HepG2 (cell line): ENCODE measurements at regions not wholly inside any gene's neighbourhood (a gene's known extent, or its start where the extent isn't known, plus 50 kb on each side); places are given as distances from the start of the nearest gene placed in this dataset.

ENCODE experiments used
- HNF4A ChIP-seq: sonication (generic); formaldehyde crosslinking; IDR thresholded peaks from 2 replicates; pipeline ENCODE4 v1.4.0; 2020; ENCODE audit warnings: missing genetic modification reagents
- POLR2A ChIP-seq, 2 experiments: IDR thresholded peaks; 2 replicates each; pipeline ENCODE4 v1.6.1; 2011; ENCODE audit warnings: low read depth in 2 of 2, low read length in 2 of 2, mild to moderate bottlenecking in 1 of 2, moderate library complexity in 1 of 2; ENCODE audit not compliant: insufficient read depth in 1 of 2
- SRSF1 ChIP-seq: fragments of 200-400 bp; formaldehyde crosslinking; optimal IDR thresholded peaks from 2 replicates; pipeline ENCODE3; 2017; ENCODE audit warnings: mild to moderate bottlenecking, low read depth, low read length, moderate library complexity
- UBTF ChIP-seq: sonication (generic); formaldehyde crosslinking; IDR thresholded peaks from 2 replicates; pipeline ENCODE4 v1.4.0; 2020; ENCODE audit warnings: mild to moderate bottlenecking, missing genetic modification reagents
- TF ChIP-seq, protein P1 (sequence below): sonication (generic); formaldehyde crosslinking; IDR thresholded peaks from 2 replicates; pipeline ENCODE4 v1.5.0; 2020; ENCODE audit warnings: mild to moderate bottlenecking, missing genetic modification reagents, moderate library complexity
- TF ChIP-seq, protein P2 (sequence below): conservative IDR thresholded peaks from 2 replicates; pipeline ENCODE4 v1.6.1; 2018; ENCODE audit warnings: missing genetic modification reagents

GRCh38 chr2:175476374-175476773, 294.9 kb upstream of the ATP5MC3 start:
- TF ChIP-seq, protein P1, sequence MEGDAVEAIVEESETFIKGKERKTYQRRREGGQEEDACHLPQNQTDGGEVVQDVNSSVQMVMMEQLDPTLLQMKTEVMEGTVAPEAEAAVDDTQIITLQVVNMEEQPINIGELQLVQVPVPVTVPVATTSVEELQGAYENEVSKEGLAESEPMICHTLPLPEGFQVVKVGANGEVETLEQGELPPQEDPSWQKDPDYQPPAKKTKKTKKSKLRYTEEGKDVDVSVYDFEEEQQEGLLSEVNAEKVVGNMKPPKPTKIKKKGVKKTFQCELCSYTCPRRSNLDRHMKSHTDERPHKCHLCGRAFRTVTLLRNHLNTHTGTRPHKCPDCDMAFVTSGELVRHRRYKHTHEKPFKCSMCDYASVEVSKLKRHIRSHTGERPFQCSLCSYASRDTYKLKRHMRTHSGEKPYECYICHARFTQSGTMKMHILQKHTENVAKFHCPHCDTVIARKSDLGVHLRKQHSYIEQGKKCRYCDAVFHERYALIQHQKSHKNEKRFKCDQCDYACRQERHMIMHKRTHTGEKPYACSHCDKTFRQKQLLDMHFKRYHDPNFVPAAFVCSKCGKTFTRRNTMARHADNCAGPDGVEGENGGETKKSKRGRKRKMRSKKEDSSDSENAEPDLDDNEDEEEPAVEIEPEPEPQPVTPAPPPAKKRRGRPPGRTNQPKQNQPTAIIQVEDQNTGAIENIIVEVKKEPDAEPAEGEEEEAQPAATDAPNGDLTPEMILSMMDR (CRISPR knock-in tag) = no peak
- TF ChIP-seq UBTF (CRISPR knock-in tag) = no peak
- TF ChIP-seq, protein P2, sequence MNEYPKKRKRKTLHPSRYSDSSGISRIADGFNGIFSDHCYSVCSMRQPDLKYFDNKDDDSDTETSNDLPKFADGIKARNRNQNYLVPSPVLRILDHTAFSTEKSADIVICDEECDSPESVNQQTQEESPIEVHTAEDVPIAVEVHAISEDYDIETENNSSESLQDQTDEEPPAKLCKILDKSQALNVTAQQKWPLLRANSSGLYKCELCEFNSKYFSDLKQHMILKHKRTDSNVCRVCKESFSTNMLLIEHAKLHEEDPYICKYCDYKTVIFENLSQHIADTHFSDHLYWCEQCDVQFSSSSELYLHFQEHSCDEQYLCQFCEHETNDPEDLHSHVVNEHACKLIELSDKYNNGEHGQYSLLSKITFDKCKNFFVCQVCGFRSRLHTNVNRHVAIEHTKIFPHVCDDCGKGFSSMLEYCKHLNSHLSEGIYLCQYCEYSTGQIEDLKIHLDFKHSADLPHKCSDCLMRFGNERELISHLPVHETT (CRISPR knock-in tag) = no peak
- TF ChIP-seq SRSF1 = no peak
- TF ChIP-seq HNF4A = peak; percentile 80
- no peak for TF ChIP-seq POLR2A (IDR thresholded peaks at IDR 0.05; ENCODE audit: insufficient read depth in 1 of 2, low read depth in 2 of 2, low read length in 2 of 2)
